Body of pancreas (tissue), 4 donors: ENCODE measurements at regions not wholly inside any gene's neighbourhood (a gene's known extent, or its start where the extent isn't known, plus 50 kb on each side); places are given as distances from the start of the nearest gene placed in this dataset.
"Not testable (repeated sequence)": the region's sequence is repeated elsewhere in the genome, so short reads cannot be mapped to it uniquely, and the experiment has no call there.

ENCODE experiments used
- ATAC-seq: fragments of 150-250 bp; one replicate; pipeline ENCODE4 v1.9.1; 2016
- DNase-seq, 4 donors: peaks; one replicate each; pipeline ENCODE4 v3.0.0-alpha.2; 2019
- H3K27ac ChIP-seq, 4 donors: fragments of 200-600 bp; sonication (generic); 1 replicate in 3 of 4; 2 replicates in 1 of 4; pipeline versions ENCODE4 v1.5.1 to v1.6.1; 2016 to 2019; ENCODE audit warnings: mild to moderate bottlenecking in 1 of 4, mixed read lengths in 1 of 4, moderate library complexity in 1 of 4
- H3K27me3 ChIP-seq, 2 donors: fragments of 200-600 bp; sonication (generic); one replicate each; pipeline ENCODE4 v1.6.0; 2016; ENCODE audit warnings: mild to moderate bottlenecking in 1 of 2
- H3K36me3 ChIP-seq, 2 donors: fragments of 200-600 bp; sonication (generic); replicated peaks in 1 of 2; 2 replicates each; pipeline ENCODE4 v1.5.1; 2016; ENCODE audit warnings: low read depth in 2 of 2; ENCODE audit not compliant: insufficient read depth in 1 of 2
- H3K4me1 ChIP-seq: fragments of 200-600 bp; sonication (generic); one replicate; pipeline ENCODE4 v1.6.0; 2016
- H3K4me3 ChIP-seq, 2 donors: fragments of 200-600 bp; sonication (generic); 1 replicate in 1 of 2; 2 replicates in 1 of 2; pipeline ENCODE4 v1.5.1; 2016 to 2019
- H3K9me3 ChIP-seq, 3 donors: fragments of 200-600 bp; sonication (generic); 1 replicate in 2 of 3; 2 replicates in 1 of 3; pipeline ENCODE4 v1.5.1; 2016
- CTCF ChIP-seq, 7 experiments: fragments of 450-650 bp in 4 of 7; fragments of 200-600 bp in 3 of 7; sonication (generic) in 3 of 7; IDR thresholded peaks; one replicate each; pipeline ENCODE4 v1.5.1; 2016 to 2019; ENCODE audit warnings: antibody characterized with exemption in 7 of 7
- POLR2A ChIP-seq, 3 donors: fragments of 450-650 bp; IDR thresholded peaks; one replicate each; pipeline ENCODE4 v1.6.1; 2016; ENCODE audit warnings: antibody characterized with exemption in 3 of 3, mild to moderate bottlenecking in 2 of 3
- WGBS, 2 donors: methylation state at CpG; one replicate each; pipeline ENCODE4 v1.1.5; 2017; 5-methylcytosine and 5-hydroxymethylcytosine counted together
- intact Hi-C: fragments of 100-400 bp; cut with DNase I; formaldehyde crosslinking; loops from one replicate; pipeline ENCODE4 v1.15.1; 2023

GRCh38 chr4:31259119-31259518 lies 539.0 kb downstream of the PCDH7 start:
- ATAC-seq (no peak), DNase-seq (no peak)
- 80 to 88% methylated on average over 14 to 15 of the region's 15 CpGs for WGBS, 2 donors
- Histone ChIP-seq H3K27ac (no peak overlapping the region), H3K4me3 (no peak overlapping the region), H3K9me3 (no peaks in the 10 kb centered on the region), H3K36me3 (no peaks in the 10 kb centered on the region), H3K27me3 (no peaks in the 10 kb centered on the region), H3K4me1 (no peaks in the 10 kb centered on the region)
- intact Hi-C loops, result no loop called here
- TF ChIP-seq CTCF (IDR thresholded peaks at IDR 0.05), result no peak
- no peak for TF ChIP-seq POLR2A (IDR thresholded peaks at IDR 0.05)

- WGBS, 2 donors, result 18 to 21% methylated on average over 2 of the region's 2 CpGs
- TF ChIP-seq POLR2A (IDR thresholded peaks at IDR 0.05), result no peak
- no peak for ATAC-seq
- Histone ChIP-seq H3K36me3 (no peaks in the 10 kb centered on the region), H3K9me3 (no peaks in the 10 kb centered on the region), H3K4me3 (no peak overlapping the region), H3K27ac (no peak overlapping the region), H3K27me3 (no peaks in the 10 kb centered on the region), H3K4me1 (no peaks in the 10 kb centered on the region)
- no peak for DNase-seq
- intact Hi-C loops, result no loop called here
Observed at GRCh38 chr4:31261632-31262031, 541.5 kb downstream of the PCDH7 start.

- H3K4me3 ChIP-seq, H3K9me3 ChIP-seq, H3K27ac ChIP-seq, DNase-seq, intact Hi-C loops, H3K27me3 ChIP-seq, ATAC-seq, H3K36me3 ChIP-seq, H3K4me1 ChIP-seq: not testable (repeated sequence)
- 79 to 88% methylated on average over 4 of the region's 4 CpGs for WGBS, 2 donors
Observed at GRCh38 chr4:31266094-31266493, 545.9 kb downstream of the PCDH7 start.

- TF ChIP-seq CTCF (IDR thresholded peaks at IDR 0.05) (no peak), POLR2A (IDR thresholded peaks at IDR 0.05) (no peak)
- H3K27me3 ChIP-seq, result no peaks in the 10 kb centered on the region
- 62 to 74% methylated on average over 6 of the region's 6 CpGs for WGBS, 2 donors
- no peak overlapping the region for H3K4me3 ChIP-seq
- ATAC-seq (no peak), DNase-seq (no peak)
- intact Hi-C loops, result no loop called here
- H3K4me1 ChIP-seq, result no peaks in the 10 kb centered on the region
- H3K9me3 ChIP-seq, result no peaks in the 10 kb centered on the region
- H3K27ac ChIP-seq, result no peak overlapping the region
- no peaks in the 10 kb centered on the region for H3K36me3 ChIP-seq
Observed at GRCh38 chr4:31272331-31273061, 552.3 kb downstream of the PCDH7 start.

- DNase-seq (no peak), ATAC-seq (no peak)
- Histone ChIP-seq H3K27me3 (no peaks in the 10 kb centered on the region), H3K9me3 (no peaks in the 10 kb centered on the region), H3K27ac (no peak overlapping the region), H3K4me3 (no peak overlapping the region), H3K36me3 (no peaks in the 10 kb centered on the region), H3K4me1 (no peaks in the 10 kb centered on the region)
- no peak for TF ChIP-seq CTCF (IDR thresholded peaks at IDR 0.05)
- TF ChIP-seq POLR2A (IDR thresholded peaks at IDR 0.05), result no peak
- intact Hi-C loops, result no loop called here
Observed at GRCh38 chr4:31275906-31276305, 555.7 kb downstream of the PCDH7 start.

GRCh38 chr4:31283679-31284078 lies 563.5 kb downstream of the PCDH7 start:
- ATAC-seq, result no peak
- Histone ChIP-seq H3K4me3 (no peak overlapping the region), H3K4me1 (no peaks in the 10 kb centered on the region), H3K36me3 (no peaks in the 10 kb centered on the region), H3K27me3 (no peaks in the 10 kb centered on the region), H3K27ac (no peak overlapping the region), H3K9me3 (no peaks in the 10 kb centered on the region)
- 48 to 56% methylated on average over 4 of the region's 4 CpGs for WGBS, 2 donors
- intact Hi-C loops, result no loop called here
- no peak for DNase-seq
- TF ChIP-seq CTCF (IDR thresholded peaks at IDR 0.05) (no peak), POLR2A (IDR thresholded peaks at IDR 0.05) (no peak)
